HG02973 (cell line): ENCODE measurements at regions not wholly inside any gene's neighbourhood (a gene's known extent, or its start where the extent isn't known, plus 50 kb on each side); places are given as distances from the start of the nearest gene placed in this dataset.
"Not testable (repeated sequence)": the region's sequence is repeated elsewhere in the genome, so short reads cannot be mapped to it uniquely, and the experiment has no call there.

Experiments used
- ATAC-seq: cut with Tn5 transposase; IDR thresholded peaks from one replicate; pipeline ENCODE4 v1.9.1; 2021; ENCODE audit warnings: moderate library complexity; ENCODE audit not compliant: unreplicated experiment

DNA sequence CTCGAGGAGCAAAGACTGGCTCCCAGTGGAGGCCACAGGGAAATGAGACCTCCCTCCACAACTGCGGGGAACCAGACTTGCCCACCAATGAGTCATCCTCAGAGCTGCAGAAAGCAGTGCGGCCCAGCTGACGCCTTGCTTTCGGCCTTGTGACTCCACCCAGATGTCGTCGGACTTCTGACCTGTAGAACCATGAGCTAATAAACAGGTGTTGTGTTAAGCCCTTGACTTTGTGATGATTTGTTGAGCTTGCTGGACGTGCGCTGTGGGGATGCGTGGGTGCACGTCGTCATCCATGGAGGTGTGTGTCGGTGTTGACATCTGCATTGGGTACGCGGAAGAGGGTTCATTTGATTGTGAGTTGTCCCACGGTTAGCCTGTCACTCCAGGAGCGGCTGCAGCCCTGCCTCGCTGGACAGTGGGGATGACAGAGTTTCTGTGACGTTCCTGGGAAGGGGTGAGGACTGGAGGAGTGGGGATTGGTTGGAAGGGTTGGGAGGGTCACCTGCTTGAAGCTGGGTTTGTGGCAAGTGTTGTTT is 154.1 kb downstream of the SH3BP4 start:
- no peak for ATAC-seq

DNA sequence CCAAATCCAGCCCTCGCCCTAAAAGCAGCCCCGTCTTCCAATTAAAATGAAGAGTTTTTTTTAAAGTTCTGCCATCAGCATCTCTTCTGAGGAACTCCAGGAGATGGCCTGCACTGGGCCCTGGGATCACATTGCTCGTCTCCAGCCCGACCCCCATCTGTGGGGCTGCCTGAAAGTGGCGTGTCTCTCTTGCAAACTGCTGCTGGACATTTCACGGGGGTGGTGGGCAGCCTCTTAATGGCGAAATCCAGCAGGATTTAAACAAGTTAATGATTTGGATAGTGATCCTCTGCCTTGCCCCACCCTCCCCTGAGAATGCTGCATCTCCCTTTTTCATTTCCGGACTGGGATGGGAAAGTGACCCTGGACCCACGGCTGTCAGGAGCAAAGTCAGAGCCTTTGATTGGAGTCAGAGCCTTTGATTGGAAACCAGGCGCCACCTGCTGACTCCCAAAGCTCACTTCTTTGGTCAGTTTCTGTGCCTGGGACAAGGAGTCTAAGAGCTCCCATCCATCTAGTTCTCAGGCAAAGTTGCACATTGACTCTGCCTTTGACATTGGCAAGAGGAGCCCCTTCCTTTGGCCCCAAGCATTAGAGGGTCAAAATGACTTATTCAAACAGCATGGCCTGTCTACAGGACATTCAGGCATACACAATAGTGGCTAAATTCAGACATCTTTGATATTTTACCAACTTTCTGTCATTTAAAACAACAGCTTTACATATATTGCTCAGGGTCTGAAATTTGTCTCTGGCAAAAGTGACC is 155.2 kb downstream of the SH3BP4 start:
- ATAC-seq: no peak

DNA sequence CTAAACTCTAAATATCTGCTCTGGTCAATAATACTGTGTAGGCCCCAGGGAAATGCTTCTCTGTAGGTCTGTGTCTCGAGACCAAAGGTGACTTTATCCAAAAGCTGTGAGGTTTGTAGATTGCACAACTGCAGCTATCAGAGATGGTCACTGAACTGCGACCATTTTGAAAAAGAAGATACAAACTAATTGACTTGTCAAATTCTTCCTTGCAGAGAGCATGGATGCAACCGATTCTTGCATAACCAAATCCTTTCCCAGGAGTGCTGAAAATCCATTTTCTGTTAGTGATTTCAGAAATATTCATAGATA is 155.8 kb downstream of the SH3BP4 start:
- ATAC-seq: no peak

DNA sequence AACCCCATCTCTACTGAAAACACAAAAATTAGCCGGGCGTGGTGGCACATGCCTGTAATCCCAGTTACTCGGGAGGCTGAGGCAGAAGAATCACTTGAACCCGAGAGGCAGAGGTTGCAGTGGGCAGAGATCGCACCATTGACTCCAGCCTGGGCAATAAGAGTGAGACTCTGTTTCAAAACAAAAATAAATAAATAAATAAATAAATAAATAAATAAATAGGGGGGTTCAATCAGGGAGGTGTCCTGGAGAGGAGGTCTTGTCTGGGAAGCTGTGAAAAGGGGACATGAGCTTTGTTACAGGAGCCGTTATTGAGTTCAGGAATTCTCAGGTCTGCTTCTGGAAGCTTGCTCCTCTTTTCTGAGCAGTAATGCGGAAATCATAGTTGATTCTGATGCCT is 157.7 kb downstream of the SH3BP4 start:
- ATAC-seq: not testable (repeated sequence)

DNA sequence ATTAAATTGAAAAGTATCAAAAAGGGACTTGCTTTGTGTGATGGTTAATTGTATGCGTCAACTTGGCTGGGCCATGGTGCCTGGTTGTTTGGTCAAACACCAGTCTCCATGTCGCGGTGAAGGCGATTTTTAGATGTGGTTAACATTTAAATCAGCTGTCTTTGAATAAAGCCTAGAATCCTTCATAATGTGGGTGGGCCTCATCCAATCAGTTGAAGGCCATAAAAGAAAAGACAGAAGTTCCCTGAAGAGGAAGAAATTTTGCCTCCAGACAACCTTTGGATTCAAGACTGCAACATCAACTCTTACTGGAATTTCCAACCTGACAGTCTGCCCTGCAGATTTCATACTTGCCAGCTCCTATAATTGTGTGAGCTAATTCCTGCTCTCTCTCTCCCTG is 160.5 kb downstream of the SH3BP4 start:
- ATAC-seq: no peak

DNA sequence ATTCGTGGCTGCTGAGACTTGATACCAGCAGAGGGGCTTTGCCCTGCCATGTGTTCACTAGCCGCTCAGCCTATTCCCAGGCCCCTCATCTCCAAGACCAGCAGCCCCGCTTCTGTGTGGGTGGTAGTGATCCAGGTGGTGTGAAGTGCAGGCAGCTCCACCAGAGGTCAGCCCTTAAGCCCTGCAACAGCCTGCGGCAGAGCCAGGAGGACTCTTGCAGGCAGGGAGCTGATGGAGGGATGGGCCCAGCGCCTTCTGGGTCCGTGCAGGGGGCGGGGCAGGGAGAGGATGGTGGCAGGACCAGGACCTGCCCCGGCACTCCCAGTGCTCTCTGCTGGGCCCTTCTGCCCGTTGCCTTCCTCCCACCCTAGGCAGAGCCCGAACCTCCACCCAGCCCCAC is 162.0 kb downstream of the SH3BP4 start:
- ATAC-seq: no peak

DNA sequence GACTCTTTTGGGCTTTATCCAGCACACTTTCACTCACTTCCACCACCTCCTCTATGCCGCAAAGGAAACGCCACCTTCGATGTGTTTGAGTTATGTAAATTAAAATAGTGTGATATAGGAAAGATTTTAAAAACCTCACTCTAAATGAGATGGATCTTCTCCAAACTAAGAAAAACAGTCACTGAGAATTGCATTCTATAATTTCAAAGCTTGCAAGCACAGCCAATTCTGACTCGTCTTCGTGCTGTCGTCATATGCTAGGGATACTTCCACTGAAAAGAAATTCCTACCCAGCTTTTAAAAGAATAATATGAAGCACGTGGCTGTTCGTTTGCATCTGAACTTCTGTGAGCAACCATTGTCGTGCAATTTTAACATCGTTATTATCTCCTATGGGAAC is 162.5 kb downstream of the SH3BP4 start:
- no peak for ATAC-seq

DNA sequence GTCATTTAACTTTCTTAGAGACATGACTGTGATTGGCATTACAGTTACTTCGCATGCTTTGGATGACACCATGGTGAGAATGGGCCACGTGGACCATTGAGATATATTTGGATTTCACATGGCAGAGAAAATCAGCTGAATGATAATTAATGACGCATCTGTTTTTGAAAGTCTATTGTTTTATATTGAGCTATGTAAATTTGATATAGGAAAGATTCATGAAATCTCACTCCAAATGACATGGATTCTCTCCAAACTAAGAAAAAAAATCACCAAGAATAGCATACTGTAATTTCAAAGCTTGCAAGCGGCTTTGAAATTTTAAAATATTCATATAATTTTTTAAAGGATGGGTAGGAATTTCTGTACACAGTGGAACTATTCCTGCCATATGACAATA is 163.7 kb downstream of the SH3BP4 start:
- ATAC-seq: no peak

DNA sequence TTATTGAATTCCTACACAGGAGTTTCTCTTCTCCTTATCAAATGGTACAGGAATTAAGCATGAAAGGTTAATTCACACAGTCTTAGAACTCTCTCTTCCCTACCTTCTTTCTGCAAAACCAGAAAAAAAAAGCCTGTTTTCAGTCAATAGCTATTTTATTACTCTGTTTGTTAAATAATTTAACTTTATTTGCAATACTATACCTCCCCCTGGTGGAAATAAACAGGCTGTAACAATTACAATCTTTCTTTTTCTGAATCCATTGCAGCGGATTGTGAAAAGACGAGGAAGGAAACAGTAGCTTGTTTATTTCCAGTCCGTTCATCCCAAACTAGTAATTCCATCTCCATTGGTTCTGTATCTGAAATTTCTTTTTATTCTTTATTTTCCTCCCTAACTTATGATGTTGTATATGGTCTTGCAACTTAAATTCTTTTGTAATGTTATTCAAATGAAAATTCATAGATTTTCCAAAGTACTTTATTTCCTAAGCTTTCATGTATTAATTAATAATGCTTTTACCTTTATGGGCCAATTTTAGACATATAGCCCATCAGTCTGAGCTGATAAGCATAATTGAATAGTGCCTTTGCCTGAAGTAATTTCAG is 165.2 kb downstream of the SH3BP4 start:
- no peak for ATAC-seq

DNA sequence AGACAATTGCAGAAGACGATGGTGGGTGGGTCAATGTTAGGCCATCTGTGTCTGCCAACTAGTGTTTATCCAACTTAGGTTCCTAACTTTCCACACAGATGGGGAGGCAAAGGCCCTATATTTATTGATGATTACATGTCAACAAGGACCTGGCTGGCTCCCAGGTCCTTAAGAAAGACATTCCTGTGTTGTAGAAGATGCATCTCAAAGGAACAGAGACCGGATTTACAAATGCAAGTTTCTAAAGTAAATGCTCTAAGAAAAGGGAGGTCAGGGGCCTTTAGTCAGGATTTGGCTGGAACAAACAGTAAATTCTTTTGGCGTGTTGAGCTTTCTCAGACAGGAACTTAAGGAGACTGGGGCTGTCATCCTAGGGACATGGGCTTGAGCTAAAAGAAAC is 175.0 kb downstream of the SH3BP4 start:
- no peak for ATAC-seq

DNA sequence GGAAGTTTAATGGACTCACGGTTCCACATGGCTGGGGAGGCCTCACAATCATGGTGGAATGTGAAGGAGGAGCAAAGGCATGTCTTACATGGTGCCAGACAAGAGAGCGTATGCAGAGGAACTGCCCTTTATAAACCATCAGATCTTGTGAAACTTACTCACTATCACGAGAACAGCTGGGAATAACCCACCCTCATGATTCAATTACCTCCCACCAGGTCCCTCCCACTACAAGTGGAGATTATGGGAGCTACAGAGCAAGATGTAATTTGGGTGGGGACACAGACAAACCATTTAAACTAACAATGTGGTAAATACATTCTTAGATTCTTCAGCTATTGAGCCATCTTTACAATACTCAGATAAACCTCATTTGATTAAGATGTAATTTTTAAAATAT is 176.1 kb downstream of the SH3BP4 start:
- ATAC-seq: no peak

DNA sequence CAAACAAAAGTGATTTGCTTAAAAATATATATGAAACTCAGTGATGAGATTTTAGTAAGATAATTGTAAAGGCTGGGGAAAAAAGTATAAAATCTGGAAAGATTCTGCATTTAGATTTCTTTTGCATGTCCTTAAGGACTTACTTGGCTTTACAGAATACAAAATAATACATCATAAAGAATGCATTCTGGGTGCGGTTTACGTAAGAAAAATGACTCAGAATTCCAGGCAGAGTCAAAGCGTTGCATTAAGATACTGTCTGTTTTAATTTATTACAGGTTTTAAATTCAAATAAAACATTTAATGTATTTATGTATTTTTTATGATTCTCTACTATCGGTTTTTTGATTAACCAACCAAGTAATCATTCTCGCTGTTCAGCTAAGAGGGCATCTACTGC is 178.0 kb downstream of the SH3BP4 start:
- ATAC-seq: no peak

DNA sequence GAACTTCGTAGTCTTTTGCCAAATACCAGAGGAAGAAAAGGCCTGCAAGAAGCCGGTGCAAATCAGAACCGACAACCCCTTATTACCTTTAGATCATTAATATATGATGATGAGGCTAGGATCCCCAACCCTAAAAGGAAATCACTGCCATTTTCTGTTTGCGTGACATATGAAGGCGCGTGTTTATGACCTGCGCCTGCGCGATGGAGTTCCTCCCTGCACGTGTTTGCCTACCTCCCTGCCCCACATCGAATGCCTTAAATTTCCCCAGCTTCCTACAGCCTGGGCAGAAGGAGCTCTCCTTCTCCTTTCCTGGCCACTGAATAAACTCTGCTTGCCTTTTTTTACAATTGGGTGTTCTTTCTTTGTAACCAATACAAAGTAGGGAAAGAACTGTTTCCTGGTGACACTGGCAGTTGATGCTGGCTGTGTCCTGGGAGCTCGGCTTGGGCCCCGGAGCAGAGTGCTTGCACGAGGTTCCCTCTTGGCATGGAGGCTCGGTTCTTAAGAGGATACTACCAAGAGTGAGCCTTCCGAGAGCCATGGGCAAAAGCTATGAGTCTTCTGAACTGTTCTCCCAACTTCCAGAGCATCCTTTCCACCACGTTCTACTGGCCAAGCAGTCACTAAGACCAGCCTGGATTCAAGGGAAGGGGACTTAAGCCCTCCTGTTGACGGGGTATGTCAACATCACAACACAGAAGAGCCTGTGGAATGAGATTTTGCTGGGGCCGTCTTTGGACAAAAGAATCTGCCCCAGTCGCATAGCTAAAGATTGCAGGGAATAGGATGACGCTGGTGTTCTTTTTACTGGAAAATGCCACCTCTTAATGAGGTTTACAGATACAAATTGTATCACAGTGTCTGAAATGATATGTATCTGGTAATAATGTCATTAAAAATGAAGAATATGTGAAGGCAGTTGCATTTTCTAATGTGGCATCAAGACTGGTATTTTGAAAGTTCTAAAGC is 179.8 kb downstream of the SH3BP4 start:
- ATAC-seq: no peak

DNA sequence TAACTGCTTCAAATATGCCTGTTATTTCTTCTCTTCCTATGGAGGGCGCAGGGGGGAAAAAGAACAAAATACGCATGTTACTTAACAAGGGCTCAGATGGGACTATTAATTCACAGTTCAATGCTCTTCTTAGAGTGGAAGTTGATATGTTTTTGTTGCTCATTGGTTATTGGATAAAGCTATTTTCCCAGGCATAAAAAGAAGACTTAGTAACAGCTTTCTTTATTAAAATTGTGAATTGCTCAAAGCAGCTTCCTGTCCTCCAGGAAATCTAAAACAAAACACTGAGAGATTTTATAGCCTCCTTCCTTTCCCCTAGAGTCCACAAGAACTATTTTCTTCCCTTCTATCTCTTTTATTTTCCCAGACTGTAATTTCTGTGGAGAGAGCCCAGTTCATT is 180.8 kb downstream of the SH3BP4 start:
- ATAC-seq: no peak

DNA sequence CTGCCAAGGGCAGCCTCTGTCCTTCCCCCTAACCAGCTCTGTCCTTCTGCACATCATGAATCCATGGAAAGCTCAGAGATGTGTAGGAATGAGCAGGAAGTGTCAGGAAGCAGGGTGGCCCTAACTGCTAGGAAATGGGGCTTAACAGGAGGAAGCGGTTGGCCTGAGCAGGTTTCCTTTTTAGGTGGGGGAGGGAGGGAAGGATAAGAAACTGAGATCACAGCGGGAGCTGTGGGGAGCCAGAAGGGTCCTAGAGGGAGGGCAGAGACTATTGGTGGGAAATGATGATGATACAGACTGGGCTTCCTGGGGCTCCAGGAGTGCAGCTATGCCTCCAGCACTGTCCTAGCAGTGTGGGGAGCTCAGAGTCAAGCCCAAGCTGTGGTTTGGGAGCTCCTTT is 182.0 kb downstream of the SH3BP4 start:
- no peak for ATAC-seq

DNA sequence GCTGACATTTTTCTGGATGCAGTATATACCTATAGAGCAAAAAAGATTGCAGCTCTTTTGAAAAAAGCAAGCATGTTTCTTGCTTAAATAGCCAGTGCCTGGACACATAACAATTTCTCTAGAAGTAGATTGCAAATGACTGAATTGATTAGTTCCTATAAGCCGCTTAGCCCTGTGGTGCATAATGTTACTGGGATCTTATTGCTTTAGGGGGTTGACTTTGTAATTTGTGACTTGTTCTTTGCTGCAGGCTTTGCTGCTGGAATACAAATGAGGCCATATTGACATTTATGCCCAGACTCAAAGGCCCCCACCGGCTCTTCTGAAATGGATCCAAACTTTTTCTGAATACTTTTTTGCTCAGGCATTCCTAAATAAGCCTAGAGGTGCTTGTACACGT is 182.6 kb downstream of the SH3BP4 start:
- ATAC-seq: no peak

DNA sequence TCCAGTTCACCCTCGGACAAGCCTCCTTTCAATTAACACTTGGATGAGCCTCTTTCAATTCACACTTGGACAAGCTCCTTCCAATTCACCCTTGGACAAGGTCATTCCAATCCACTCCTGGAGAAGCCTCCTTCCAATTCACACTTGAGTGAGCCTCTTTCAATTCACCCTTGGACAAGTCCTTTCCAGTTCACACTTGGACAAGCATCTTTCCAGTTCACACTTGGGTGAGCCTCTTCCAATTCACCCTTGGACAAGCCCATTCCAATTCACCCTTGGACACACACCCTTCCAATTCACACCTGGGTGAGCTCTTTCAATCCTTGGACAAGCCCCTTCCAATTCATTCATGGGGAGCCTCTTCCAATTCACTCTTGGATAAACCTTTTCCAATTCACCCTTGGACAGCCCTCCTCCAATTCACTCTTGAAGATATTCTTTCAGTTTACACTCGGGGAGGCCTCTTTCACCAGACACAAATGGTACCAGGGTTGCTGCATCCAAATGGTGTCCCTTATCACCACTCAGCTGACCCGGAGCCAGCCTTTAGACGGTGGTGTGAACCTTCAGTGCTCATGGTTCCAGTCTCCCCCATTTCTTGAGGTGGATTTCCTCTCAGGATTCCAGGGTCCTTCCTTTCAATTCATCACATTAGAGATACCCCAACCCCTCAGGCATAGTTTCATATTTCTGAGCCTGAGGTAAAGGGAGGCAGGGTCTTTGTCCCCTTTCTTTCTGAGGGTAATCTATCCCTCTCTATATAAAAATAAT is 183.6 kb downstream of the SH3BP4 start:
- no peak for ATAC-seq

DNA sequence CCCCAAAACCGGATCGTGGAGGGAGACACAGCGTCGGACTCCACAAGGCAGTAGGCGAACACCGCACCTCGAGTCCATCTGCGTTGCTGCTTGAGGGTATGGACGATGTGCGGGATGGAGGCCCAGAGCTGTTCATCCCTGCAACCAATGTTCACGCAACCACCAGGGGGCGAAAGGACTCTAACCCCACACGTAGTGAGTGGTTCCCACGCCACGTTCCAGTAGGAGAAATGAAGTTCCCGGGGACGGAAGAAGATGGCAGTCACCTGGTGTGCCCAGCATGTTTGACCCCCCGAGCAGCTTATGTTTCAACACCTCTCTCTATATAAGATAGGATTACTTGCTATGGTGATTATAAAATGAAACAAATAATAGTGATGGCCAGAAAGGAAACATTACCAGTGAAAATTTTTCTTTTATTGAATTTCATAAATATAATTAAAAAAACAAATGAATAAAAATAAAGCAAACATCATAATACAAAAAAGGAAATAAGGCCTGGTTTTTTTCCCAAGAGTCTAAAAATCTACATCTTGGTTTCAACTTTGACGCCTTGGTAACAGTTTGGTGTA is 184.3 kb downstream of the SH3BP4 start:
- ATAC-seq: no peak

DNA sequence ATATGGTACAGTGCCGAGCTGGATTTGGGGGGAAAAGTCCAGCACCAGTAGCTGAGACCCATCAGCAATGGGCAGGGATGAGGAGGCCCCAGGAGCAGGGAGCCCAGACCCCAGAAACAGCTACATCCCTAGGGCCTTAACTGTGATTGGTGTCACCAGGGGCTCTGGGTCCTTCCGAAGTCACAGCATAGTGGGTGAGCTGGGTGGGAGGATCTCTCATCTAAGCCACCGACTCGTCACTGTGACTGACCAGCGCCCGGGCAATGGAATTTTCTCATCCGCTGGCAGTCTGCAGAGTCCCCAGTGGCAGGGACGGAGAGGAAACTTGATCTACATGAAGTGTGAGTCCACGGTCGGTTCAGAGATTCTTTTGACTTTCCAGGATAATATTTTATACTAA is 186.5 kb downstream of the SH3BP4 start:
- ATAC-seq: no peak

DNA sequence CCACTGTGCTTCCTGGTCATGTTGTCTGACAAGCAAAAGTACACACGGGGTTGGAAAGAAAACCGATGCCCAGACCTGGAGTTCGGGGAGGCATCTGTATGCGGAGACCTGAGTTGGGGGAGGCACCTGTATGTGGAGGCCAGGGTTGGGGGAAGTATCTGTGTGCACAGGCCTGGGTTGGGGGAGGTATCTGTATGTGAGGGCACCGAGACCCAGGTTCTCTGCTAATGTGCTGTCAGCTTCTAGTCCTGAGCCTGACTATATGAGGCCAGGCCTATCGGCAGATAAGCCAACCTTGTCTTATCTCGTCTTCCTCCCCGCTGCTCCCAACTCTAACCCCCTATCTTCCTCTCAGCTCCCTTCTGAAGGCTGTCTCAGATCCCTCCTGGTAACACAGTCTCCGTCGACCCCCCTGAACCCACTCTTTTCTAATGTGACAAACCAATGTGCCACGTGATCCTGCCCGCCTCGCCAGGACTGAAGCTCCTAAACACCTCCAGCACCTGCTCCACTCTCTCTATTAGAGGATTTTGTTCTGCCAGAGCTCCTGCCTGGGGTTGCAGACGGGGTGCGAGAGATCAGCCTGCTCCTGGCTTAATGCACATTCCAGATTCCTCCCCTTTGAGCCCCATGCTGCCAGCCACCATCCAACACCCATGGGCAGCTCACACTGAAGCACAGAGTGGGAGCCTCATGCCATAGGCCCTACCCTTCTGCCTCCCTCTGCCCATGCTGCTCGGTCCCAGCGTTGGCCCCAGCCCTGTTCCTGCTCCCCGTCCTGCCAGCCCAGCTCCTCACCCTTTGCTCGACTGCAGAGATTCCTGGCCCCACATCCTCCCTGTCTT is 188.4 kb downstream of the SH3BP4 start:
- ATAC-seq: no peak
